GM21723 (cell line): ENCODE measurements at regions not wholly inside any gene's neighbourhood (a gene's known extent, or its start where the extent isn't known, plus 50 kb on each side); places are given as distances from the start of the nearest gene placed in this dataset.
"Not testable (repeated sequence)": the region's sequence is repeated elsewhere in the genome, so short reads cannot be mapped to it uniquely, and the experiment has no call there.

ENCODE experiments used
- ATAC-seq: cut with Tn5 transposase; IDR thresholded peaks from one replicate; pipeline ENCODE4 v1.9.1; 2021; ENCODE audit warnings: mild to moderate bottlenecking, moderate library complexity; ENCODE audit not compliant: unreplicated experiment

GRCh38 chr18:54433368-54433767, 75.7 kb downstream of the C18orf54 start:
- no peak for ATAC-seq

GRCh38 chr18:54433857-54434256, 76.2 kb downstream of the C18orf54 start:
- ATAC-seq = no peak

GRCh38 chr18:54434453-54434852, 76.7 kb downstream of the C18orf54 start:
- ATAC-seq = no peak

GRCh38 chr18:54436501-54436900, 78.8 kb downstream of the C18orf54 start:
- no peak for ATAC-seq

GRCh38 chr18:54440292-54440691, 82.6 kb downstream of the C18orf54 start:
- ATAC-seq = no peak

GRCh38 chr18:54444319-54444914, 86.7 kb downstream of the C18orf54 start:
- peak; percentile 87 for ATAC-seq

- ATAC-seq = no peak
These were observed 96.3 kb downstream of the C18orf54 start for GRCh38 chr18:54453996-54454395.

GRCh38 chr18:54465502-54465901, 107.8 kb downstream of the C18orf54 start:
- no peak for ATAC-seq

- no peak for ATAC-seq
These were observed 108.7 kb downstream of the C18orf54 start for GRCh38 chr18:54466248-54467005.

GRCh38 chr18:54479365-54479764, 111.7 kb upstream of the DYNAP start:
- ATAC-seq = no peak

- no peak for ATAC-seq
These were observed 110.4 kb upstream of the DYNAP start for GRCh38 chr18:54480616-54481015.

- ATAC-seq = not testable (repeated sequence)
These were observed 88.6 kb upstream of the DYNAP start for GRCh38 chr18:54502451-54502850.

GRCh38 chr18:54503131-54503894, 87.7 kb upstream of the DYNAP start:
- no peak for ATAC-seq

GRCh38 chr18:54506516-54507261, 84.4 kb upstream of the DYNAP start:
- no peak for ATAC-seq

GRCh38 chr18:54509793-54510192, 81.3 kb upstream of the DYNAP start:
- ATAC-seq = no peak

GRCh38 chr18:54515149-54515548, 75.9 kb upstream of the DYNAP start:
- no peak for ATAC-seq

- no peak for ATAC-seq
These were observed 73.5 kb upstream of the DYNAP start for GRCh38 chr18:54517521-54517920.

GRCh38 chr18:54521846-54522245, 69.2 kb upstream of the DYNAP start:
- no peak for ATAC-seq

- ATAC-seq = no peak
These were observed 62.1 kb upstream of the DYNAP start for GRCh38 chr18:54528942-54529376.

- ATAC-seq = no peak
These were observed 61.6 kb upstream of the DYNAP start for GRCh38 chr18:54529444-54529843.

GRCh38 chr18:54530285-54530684, 60.8 kb upstream of the DYNAP start:
- no peak for ATAC-seq
